K562 (cell line): ENCODE measurements at regions not wholly inside any gene's neighbourhood (a gene's known extent, or its start where the extent isn't known, plus 50 kb on each side); places are given as distances from the start of the nearest gene placed in this dataset.

Experiments
- ATAC-seq: fragments of 200-7000 bp; cut with Tn5 transposase; 3 replicates; pipeline ENCODE4 v1.9.1; 2020; ENCODE audit warnings: moderate library complexity
- BruUV-seq: library from RNA; stranded (reverse); fragments of 400-500 nt; replicated peaks from 2 replicates; lab custom pipeline; 2021; lab: Mats Ljungman, UMichigan
- CTCF ChIA-PET: fragments of 300-600 bp; formaldehyde crosslinking; extraction: SDS; loops from one replicate; lab custom pipeline; 2021; ENCODE audit warnings: low intra/inter-chr PET ratio; lab: Yijun Ruan, JAX
- POLR2A ChIA-PET: fragments of 300-600, 350-650 bp; sonication (Branson Sonifier 250); formaldehyde crosslinking; extraction: SDS; loops from one replicate; lab custom pipeline; 2021; ENCODE audit warnings: antibody characterized with exemption, inconsistent platforms; lab: Yijun Ruan, JAX
- DNase-seq, 4 experiments: peaks; one replicate each; pipeline versions ENCODE4 v3.0.0 to v3.0.0-alpha.2; 2011 to 2018; ENCODE audit warnings: low spot score in 3 of 4, mixed read lengths in 3 of 4; ENCODE audit errors: extremely low read depth in 1 of 4
- FAIRE-seq: peaks from 2 replicates; lab custom pipeline; 2011; peaks lifted over from hg19 to GRCh38; lab: Jason Lieb, UNC
- H2AFZ ChIP-seq: 2 replicates; pipeline ENCODE4 v1.6.0; 2011; ENCODE audit warnings: low read depth, low read length, control low read depth, inconsistent platforms
- H3K27ac ChIP-seq: fragments of 200-600 bp; 3 replicates; pipeline ENCODE4 v1.8.0; 2011; ENCODE audit warnings: low read depth, mild to moderate bottlenecking, control low read depth, inconsistent platforms, low read length, moderate library complexity, mixed read lengths; ENCODE audit errors: extremely low read depth
- H3K27me3 ChIP-seq, 2 experiments: fragments of 300-600 bp in 1 of 2; 2 replicates in 1 of 2; 3 replicates in 1 of 2; pipeline versions ENCODE4 v1.6.0 to v1.8.0; 2011; ENCODE audit warnings: inconsistent platforms in 2 of 2, low read length in 2 of 2, mild to moderate bottlenecking in 1 of 2, mixed read lengths in 1 of 2, moderate library complexity in 1 of 2; ENCODE audit not compliant: control insufficient read depth in 2 of 2, insufficient read depth in 2 of 2
- H3K36me3 ChIP-seq: fragments of 300-600 bp; 3 replicates; pipeline ENCODE4 v1.8.0; 2011; ENCODE audit warnings: mild to moderate bottlenecking, low read length, inconsistent platforms; ENCODE audit not compliant: control insufficient read depth, insufficient read depth
- H3K4me1 ChIP-seq, 2 experiments: fragments of 200-600 bp in 1 of 2; replicated peaks in 1 of 2; 2 replicates in 1 of 2; 3 replicates in 1 of 2; pipeline versions ENCODE4 v1.5.1 to v1.8.0; 2011; ENCODE audit warnings: inconsistent platforms in 2 of 2, low read length in 2 of 2, mild to moderate bottlenecking in 1 of 2, mixed read lengths in 1 of 2, moderate library complexity in 1 of 2; ENCODE audit not compliant: control insufficient read depth in 2 of 2, insufficient read depth in 2 of 2
- H3K4me2 ChIP-seq: 2 replicates; pipeline ENCODE4 v1.6.1; 2011; ENCODE audit warnings: low read length, control low read depth, inconsistent platforms, mixed read lengths; ENCODE audit not compliant: insufficient read depth
- H3K4me3 ChIP-seq: fragments of 200-600 bp; sonication (generic), shearing (Covaris generic); 2 replicates; pipeline ENCODE4 v1.5.1; 2016; ENCODE audit warnings: control low read depth, inconsistent platforms
- H3K79me2 ChIP-seq: fragments of 200-600 bp; 3 replicates; pipeline ENCODE4 v1.8.0; 2011; ENCODE audit warnings: low read length, inconsistent platforms; ENCODE audit not compliant: control insufficient read depth, insufficient read depth
- H3K9ac ChIP-seq, 2 experiments: 2 replicates each; pipeline versions ENCODE4 v1.6.0 to v1.6.1; 2011; ENCODE audit warnings: low read depth in 2 of 2, low read length in 2 of 2, control low read depth in 1 of 2, inconsistent platforms in 1 of 2, mild to moderate bottlenecking in 1 of 2, mixed read lengths in 1 of 2; ENCODE audit not compliant: insufficient read depth in 1 of 2
- H3K9me1 ChIP-seq: one replicate; pipeline ENCODE4 v1.6.0; 2011; ENCODE audit warnings: inconsistent platforms, mild to moderate bottlenecking, low read length, moderate library complexity; ENCODE audit not compliant: control insufficient read depth, insufficient read depth
- H3K9me3 ChIP-seq: replicated peaks from 2 replicates; pipeline ENCODE4 v1.5.1; 2011; ENCODE audit warnings: low read depth, low read length, inconsistent platforms; ENCODE audit not compliant: control insufficient read depth, insufficient read depth
- H4K20me1 ChIP-seq: replicated peaks from 2 replicates; pipeline ENCODE4 v1.6.1; 2011; ENCODE audit warnings: low read length, inconsistent platforms, mixed read lengths; ENCODE audit not compliant: control insufficient read depth, insufficient read depth
- ATF7 ChIP-seq: fragments of 450-650 bp; IDR thresholded peaks from 2 replicates; pipeline ENCODE4 v1.7.1; 2014; ENCODE audit warnings: mild to moderate bottlenecking, moderate library complexity
- BCL6 ChIP-seq: fragments of 250-450 bp; sonication (Bioruptor Pico); IDR thresholded peaks from 2 replicates; pipeline ENCODE4 v1.4.0; 2020
- CBX2 ChIP-seq: fragments of 200-600 bp; sonication (generic); IDR thresholded peaks from one replicate; pipeline ENCODE4 v1.6.1; 2012; ENCODE audit warnings: mild to moderate bottlenecking, low read length, inconsistent platforms; ENCODE audit not compliant: insufficient read depth, poor library complexity, severe bottlenecking
- CHAMP1 ChIP-seq: fragments of 450-650 bp; IDR thresholded peaks from 2 replicates; pipeline ENCODE4 v1.6.1; 2016; ENCODE audit warnings: mild to moderate bottlenecking
- HDAC1 ChIP-seq, 2 experiments: fragments of 450-650 bp; IDR thresholded peaks; 2 replicates each; pipeline ENCODE4 v1.6.1; 2016 to 2017; ENCODE audit warnings: inconsistent platforms in 1 of 2, mild to moderate bottlenecking in 1 of 2, moderate library complexity in 1 of 2
- KHSRP ChIP-seq: fragments of 450-650 bp; IDR thresholded peaks from 2 replicates; pipeline ENCODE4 v1.6.1; 2017
- NCOA4 ChIP-seq: fragments of 450-650 bp; IDR thresholded peaks from 2 replicates; pipeline ENCODE4 v1.6.1; 2018; ENCODE audit warnings: mild to moderate bottlenecking; ENCODE audit not compliant: partially characterized antibody
- NFE2 ChIP-seq: IDR thresholded peaks from 2 replicates; pipeline ENCODE4 v1.6.1; 2014; ENCODE audit warnings: antibody characterized with exemption, low read depth
- PCBP1 ChIP-seq: fragments of 200-400 bp; formaldehyde crosslinking; IDR thresholded peaks from 2 replicates; pipeline ENCODE4 v1.6.1; 2018; ENCODE audit warnings: mild to moderate bottlenecking, low read depth, low read length; ENCODE audit not compliant: poor library complexity, severe bottlenecking
- PPARD ChIP-seq: fragments of 250-450 bp; sonication (Bioruptor Pico); IDR thresholded peaks from 2 replicates; pipeline ENCODE4 v1.8.0; 2022; ENCODE audit warnings: inconsistent platforms, mild to moderate bottlenecking, moderate library complexity
- SIN3A ChIP-seq, 2 experiments: fragments of 150-350 bp in 1 of 2; IDR thresholded peaks; 2 replicates each; pipeline ENCODE4 v1.6.1; 2011 to 2016; ENCODE audit warnings: borderline replicate concordance in 2 of 2, low read depth in 2 of 2, low read length in 2 of 2, mild to moderate bottlenecking in 2 of 2, moderate library complexity in 2 of 2; ENCODE audit not compliant: control insufficient read depth in 1 of 2
- SP2 ChIP-seq: IDR thresholded peaks from 2 replicates; pipeline ENCODE4 v1.6.1; 2011; ENCODE audit warnings: mild to moderate bottlenecking, low read depth, low read length, moderate library complexity; ENCODE audit not compliant: poor library complexity, severe bottlenecking; ENCODE audit errors: extremely low read depth
- TAF15 ChIP-seq: fragments of 200-400 bp; formaldehyde crosslinking; IDR thresholded peaks from 2 replicates; pipeline ENCODE4 v1.6.1; 2017; ENCODE audit warnings: mild to moderate bottlenecking, low read depth, low read length, moderate library complexity
- USF1 ChIP-seq: sonication (generic); formaldehyde crosslinking; IDR thresholded peaks from 2 replicates; pipeline ENCODE4 v1.9.0; 2022; ENCODE audit warnings: mild to moderate bottlenecking, missing genetic modification reagents
- ZNF133 ChIP-seq: fragments of 250-450 bp; sonication (Bioruptor Pico); IDR thresholded peaks from 2 replicates; pipeline ENCODE4 v1.4.0; 2020; ENCODE audit warnings: mild to moderate bottlenecking
- WGBS: fragments of 100-300 bp; shearing (Covaris generic); methylation state at CpG from one replicate; pipeline ENCODE4 v1.1.6; 2016; ENCODE audit warnings: low coverage, mixed read lengths; ENCODE audit not compliant: insufficient coverage; ENCODE audit errors: missing lambda C conversion rate; 5-methylcytosine and 5-hydroxymethylcytosine counted together
- in situ Hi-C: fragments of 300-500 bp; cut with MboI; formaldehyde crosslinking; loops from 4 replicates; pipeline ENCODE4 v1.15.0; 2018; ENCODE audit warnings: inconsistent platforms, mixed read lengths
- intact Hi-C: fragments of 100-400 bp; cut with micrococcal nuclease; formaldehyde crosslinking; loops from 2 replicates; pipeline ENCODE4 v1.14.2; 2022

GRCh38 chr11:115111066-115111465 lies 393.1 kb downstream of the CADM1 start:
- Histone ChIP-seq H3K4me2 (no peak overlapping the region), H3K4me1 (no peaks in the 10 kb centered on the region), H3K4me3 (no peak overlapping the region), H3K27me3 (no peaks in the 10 kb centered on the region), H3K36me3 (no peaks in the 10 kb centered on the region), H2AFZ (no peak overlapping the region), H3K9me1 (no peaks in the 10 kb centered on the region), H3K27ac (no peak overlapping the region), H4K20me1 (no peaks in the 10 kb centered on the region), H3K79me2 (no peaks in the 10 kb centered on the region), H3K9me3 (no peaks in the 10 kb centered on the region), H3K9ac (no peak overlapping the region)
- BruUV-seq = no TSS peak
- WGBS = 1% methylated on average over 5 of the region's 5 CpGs
- POLR2A ChIA-PET = no interaction called here
- in situ Hi-C loops = no loop called here
- ATAC-seq = no peak
- no peak for DNase-seq
- no peak for FAIRE-seq
- intact Hi-C loops = no loop called here
- CTCF ChIA-PET = no interaction called here
- TF ChIP-seq SP2 (no peak), NFE2 (no peak), ZNF133 (CRISPR knock-in tag) (no peak), SIN3A (IDR thresholded peaks at IDR 0.05; ENCODE audit: borderline replicate concordance in 2 of 2, control insufficient read depth in 1 of 2, low read depth in 2 of 2, low read length in 2 of 2) (no peak), HDAC1 (IDR thresholded peaks at IDR 0.05) (no peak), CHAMP1 (no peak), NCOA4 (no peak), PPARD (CRISPR knock-in tag) (no peak), CBX2 (no peak), USF1 (CRISPR knock-in tag) (no peak), TAF15 (no peak), PCBP1 (no peak), BCL6 (CRISPR knock-in tag) (no peak), ATF7 (no peak), KHSRP (no peak)
